GM18951 (cell line): ENCODE measurements at regions not wholly inside any gene's neighbourhood (a gene's known extent, or its start where the extent isn't known, plus 50 kb on each side); places are given as distances from the start of the nearest gene placed in this dataset.
"Not testable (repeated sequence)": the region's sequence is repeated elsewhere in the genome, so short reads cannot be mapped to it uniquely, and the experiment has no call there.

Experiments used
- POLR2A ChIP-seq: IDR thresholded peaks from 4 replicates; pipeline ENCODE4 v1.6.1; 2011; ENCODE audit warnings: mild to moderate bottlenecking; ENCODE audit not compliant: insufficient read length, insufficient read depth; ENCODE audit errors: extremely low read depth
- in situ Hi-C: fragments of 300-500 bp; cut with MboI; formaldehyde crosslinking; loops from one replicate; pipeline ENCODE4 v1.12.0; 2022; ENCODE audit warnings: low sequenced_read_pairs, mixed read lengths, inconsistent platforms; ENCODE audit not compliant: unreplicated experiment

- TF ChIP-seq POLR2A, result no peak
- in situ Hi-C loops, result no loop called here
These were observed 329.0 kb downstream of the PAX3 start for GRCh38 chr2:221969830-221970144.

GRCh38 chr2:221969087-221969829, 329.5 kb downstream of the PAX3 start:
- TF ChIP-seq POLR2A, result no peak
- in situ Hi-C loops, result no loop called here

- in situ Hi-C loops, result no loop called here
- TF ChIP-seq POLR2A, result no peak
These were observed 336.6 kb downstream of the PAX3 start for GRCh38 chr2:221962186-221962585.

GRCh38 chr2:221961561-221961960, 337.2 kb downstream of the PAX3 start:
- no peak for TF ChIP-seq POLR2A
- in situ Hi-C loops, result no loop called here

- in situ Hi-C loops, result no loop called here
- no peak for TF ChIP-seq POLR2A
These were observed 340.6 kb downstream of the PAX3 start for GRCh38 chr2:221958224-221958623.

GRCh38 chr2:221948076-221948475, 350.7 kb downstream of the PAX3 start:
- in situ Hi-C loops, result no loop called here
- no peak for TF ChIP-seq POLR2A

- in situ Hi-C loops, result not testable (repeated sequence)
These were observed 354.3 kb downstream of the PAX3 start for GRCh38 chr2:221944452-221944851.

GRCh38 chr2:221943076-221943810, 355.6 kb downstream of the PAX3 start:
- in situ Hi-C loops, result no loop called here
- no peak for TF ChIP-seq POLR2A

GRCh38 chr2:221931251-221931991, 359.3 kb upstream of the EPHA4 start:
- no peak for TF ChIP-seq POLR2A
- in situ Hi-C loops, result no loop called here

- in situ Hi-C loops, result no loop called here
- no peak for TF ChIP-seq POLR2A
These were observed 357.2 kb upstream of the EPHA4 start for GRCh38 chr2:221929259-221929658.

- in situ Hi-C loops, result no loop called here
- no peak for TF ChIP-seq POLR2A
These were observed 354.2 kb upstream of the EPHA4 start for GRCh38 chr2:221926327-221926726.

- TF ChIP-seq POLR2A, result no peak
- in situ Hi-C loops, result no loop called here
These were observed 352.5 kb upstream of the EPHA4 start for GRCh38 chr2:221924576-221924975.

- TF ChIP-seq POLR2A, result no peak
- in situ Hi-C loops, result no loop called here
These were observed 343.8 kb upstream of the EPHA4 start for GRCh38 chr2:221915926-221916325.
